ENCODE measurements at regions not wholly inside any gene's neighbourhood (a gene's known extent, or its start where the extent isn't known, plus 50 kb on each side); places are given as distances from the start of the nearest gene placed in this dataset.

DNA sequence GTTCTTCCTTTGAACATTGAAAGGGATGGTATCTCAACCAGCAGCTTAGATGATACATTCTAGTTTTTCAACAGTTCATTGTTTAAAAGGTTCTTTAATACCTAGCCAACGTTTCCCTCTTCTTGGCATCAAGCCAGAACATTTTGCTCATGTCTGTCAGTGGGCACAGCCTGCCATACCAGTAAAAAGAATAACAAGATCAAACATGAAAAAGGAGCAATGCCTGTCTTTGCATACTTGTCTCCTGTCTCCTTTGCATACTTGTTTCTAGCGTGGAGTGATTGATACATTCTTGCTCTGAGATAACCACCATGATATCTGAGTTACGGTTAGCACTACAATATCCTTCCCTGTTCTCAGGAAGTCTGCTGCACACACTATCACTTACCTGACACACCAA lies 248.6 kb upstream of the DAPK1 start:
- H2BK12ac ChIP-seq (ENCODE audit: insufficient read length, low read depth, low read length): no peak overlapping the region
- no peaks in the 10 kb centered on the region for H3K4me1 ChIP-seq (ENCODE audit: insufficient read depth, low read length)
- H4K5ac ChIP-seq (ENCODE audit: insufficient read length, low read depth, low read length): no peak overlapping the region
- H3K79me2 ChIP-seq (ENCODE audit: insufficient read depth, low read length): no peaks in the 10 kb centered on the region
- H3K56ac ChIP-seq (ENCODE audit: insufficient read length, low read depth, low read length): no peak overlapping the region
- Mint-ChIP-seq H3K4me1 (no peaks in the 10 kb centered on the region), H3K27me3 (ENCODE audit: low read depth) (peaks cover 2% of the 10 kb centered on the region), H3K4me3 (no peak overlapping the region), H3K27ac (no peak overlapping the region), H3K9me3 (no peaks in the 10 kb centered on the region), H3K36me3 (ENCODE audit: insufficient read depth in 1 of 3, low read depth in 3 of 3) (no peaks in the 10 kb centered on the region)
- H3K9ac ChIP-seq (ENCODE audit: extremely low read depth, insufficient read length, low read length): no peak overlapping the region
- no peak overlapping the region for H2BK120ac ChIP-seq (ENCODE audit: low read depth, low read length, poor library complexity, severe bottlenecking)
- H2AFZ ChIP-seq (ENCODE audit: low read length): no peak overlapping the region
- H4K20me1 ChIP-seq (ENCODE audit: control insufficient read depth, insufficient read depth, insufficient read length): no peaks in the 10 kb centered on the region
- H4K8ac ChIP-seq (replicated peaks; ENCODE audit: insufficient read length, low read depth, low read length): no peak overlapping the region
- H3K14ac ChIP-seq (ENCODE audit: insufficient read depth, low read length): no peak overlapping the region
- no peaks in the 10 kb centered on the region for H3K9me3 ChIP-seq (ENCODE audit: control insufficient read depth, low read depth, low read length)
- no peak overlapping the region for H3K23ac ChIP-seq (ENCODE audit: insufficient read length, low read depth, low read length)
- H3K23me2 ChIP-seq (ENCODE audit: insufficient read length, low read depth, low read length, poor library complexity, severe bottlenecking): no peaks in the 10 kb centered on the region
- H3K18ac ChIP-seq (ENCODE audit: insufficient read length, low read depth, low read length): no peak overlapping the region
- no peak overlapping the region for H3T11ph ChIP-seq (ENCODE audit: low read length)
- WGBS (ENCODE audit: extremely low coverage, insufficient read length, low lambda C conversion rate): no CpG with 5 or more reads among the region's 3 CpGs
- TF ChIP-seq CTCF (conservative IDR thresholded peaks at IDR 0.05): no peak
- H2BK15ac ChIP-seq (ENCODE audit: low read depth, low read length): no peak overlapping the region
- DNase-seq: no peak
- no peaks in the 10 kb centered on the region for H3K27me3 ChIP-seq (ENCODE audit: insufficient read depth, low read length)
- H3K27ac ChIP-seq (ENCODE audit: insufficient read length, low read depth, low read length): no peak overlapping the region
- H2BK20ac ChIP-seq (ENCODE audit: low read depth, low read length, poor library complexity, severe bottlenecking): no peak overlapping the region
- no peak overlapping the region for H2BK5ac ChIP-seq (ENCODE audit: insufficient read length, low read length)
- H3K4me2 ChIP-seq (ENCODE audit: insufficient read depth, insufficient read length, low read length): no peak overlapping the region
- H3K79me1 ChIP-seq (ENCODE audit: insufficient read depth, low read depth, low read length, poor library complexity, severe bottlenecking): no peaks in the 10 kb centered on the region
- H4K91ac ChIP-seq (ENCODE audit: insufficient read length, low read depth, low read length): no peak overlapping the region
- no peak overlapping the region for H2AK5ac ChIP-seq (ENCODE audit: insufficient read length, low read length)
- no peak overlapping the region for H3K4ac ChIP-seq (ENCODE audit: low read depth, low read length)
